HTR-8/SVneo (cell line): ENCODE measurements at regions not wholly inside any gene's neighbourhood (a gene's known extent, or its start where the extent isn't known, plus 50 kb on each side); places are given as distances from the start of the nearest gene placed in this dataset.
"Not testable (repeated sequence)": the region's sequence is repeated elsewhere in the genome, so short reads cannot be mapped to it uniquely, and the experiment has no call there.

Experiments used
- DNase-seq: peaks from one replicate; pipeline ENCODE4 v3.0.0; 2011; ENCODE audit warnings: low spot score, mixed read lengths; ENCODE audit not compliant: insufficient read length
- FAIRE-seq: peaks from 2 replicates; lab custom pipeline; 2011; peaks lifted over from hg19 to GRCh38; lab: Jason Lieb, UNC

DNA sequence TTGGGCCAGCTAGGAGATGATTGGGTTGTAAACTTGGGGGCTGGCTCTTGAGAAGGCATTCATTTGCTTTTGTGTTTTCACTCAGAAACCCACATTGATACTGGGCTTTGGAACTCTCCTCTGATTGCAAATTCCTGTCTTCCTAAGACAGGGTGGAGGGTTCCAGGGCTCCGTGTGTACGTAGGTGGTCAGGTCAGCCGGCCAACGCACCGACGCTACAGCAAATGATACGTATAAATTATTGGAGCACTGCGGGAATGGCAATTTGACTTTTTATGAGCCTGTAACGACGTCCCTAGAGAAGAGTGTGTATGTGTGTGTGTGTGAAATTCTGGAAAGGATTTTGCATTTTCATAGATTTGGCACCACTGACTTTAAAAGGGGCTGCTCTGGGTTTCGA, 236.9 kb downstream of the SHOX start:
- no peak for DNase-seq
- FAIRE-seq: no peak

DNA sequence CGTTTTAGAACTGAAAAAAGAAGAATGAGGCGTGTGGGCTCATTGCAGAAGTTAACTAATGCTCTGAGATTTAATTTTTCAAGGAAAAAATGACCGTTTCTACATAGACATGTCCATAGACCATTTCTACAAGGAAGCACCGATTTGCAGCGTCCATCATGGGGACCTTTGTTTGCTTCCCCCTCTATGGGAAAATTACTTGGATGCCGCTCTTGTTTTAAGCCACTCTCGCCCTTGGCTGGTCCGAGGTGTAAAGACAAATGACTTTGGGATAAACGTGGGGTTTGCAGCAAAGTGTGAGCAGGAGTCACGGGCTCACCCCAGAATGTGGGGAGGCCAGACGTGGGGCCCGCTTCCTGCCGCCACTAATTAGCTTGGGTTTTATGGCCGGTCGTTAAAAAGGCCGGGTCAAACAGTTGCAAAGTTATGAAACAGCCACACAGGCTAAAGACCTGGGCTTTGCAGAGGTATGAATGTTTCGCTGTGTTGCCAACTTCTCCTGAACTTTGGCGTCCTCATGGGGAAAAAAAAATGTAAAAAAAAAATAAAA, 235.9 kb downstream of the SHOX start:
- DNase-seq: no peak
- no peak for FAIRE-seq

DNA sequence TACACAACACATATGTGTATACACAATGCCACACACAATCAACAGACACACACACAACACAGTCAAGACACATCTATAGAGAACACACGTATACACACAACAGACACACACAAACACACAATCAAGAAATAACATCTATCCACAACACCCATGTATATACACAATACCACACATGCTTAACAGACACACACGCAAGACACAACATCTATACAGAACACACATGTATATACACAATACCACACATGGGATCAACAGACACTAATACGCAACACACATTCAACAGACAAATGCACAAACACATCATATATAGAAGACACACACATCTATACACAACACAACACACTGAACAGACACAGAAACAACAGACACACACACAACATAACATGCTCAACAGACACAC, 234.8 kb downstream of the SHOX start:
- FAIRE-seq: peak; percentile 69

DNA sequence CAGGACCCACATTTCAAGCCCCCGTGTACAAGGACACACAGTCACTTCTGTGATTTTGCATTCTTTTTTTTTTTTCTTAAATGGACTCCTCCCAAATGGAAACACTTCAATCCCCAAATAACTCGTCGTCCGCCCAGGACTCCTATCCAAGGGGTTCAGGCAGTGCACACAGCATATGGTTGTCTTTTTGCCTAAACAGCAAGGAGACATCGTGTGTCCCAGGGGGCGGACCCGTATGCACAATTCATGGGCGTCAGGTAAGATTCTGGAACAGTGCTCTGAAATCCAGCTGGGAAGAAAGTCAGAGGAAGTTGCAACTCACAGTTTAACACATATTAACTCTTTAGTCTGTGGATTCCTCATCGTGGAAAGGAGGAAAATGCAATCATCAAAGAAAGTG, 231.3 kb downstream of the SHOX start:
- DNase-seq (no peak), FAIRE-seq (no peak)

More for the DNA sequence above, 234.8 kb downstream of the SHOX start:
- no peak for DNase-seq

DNA sequence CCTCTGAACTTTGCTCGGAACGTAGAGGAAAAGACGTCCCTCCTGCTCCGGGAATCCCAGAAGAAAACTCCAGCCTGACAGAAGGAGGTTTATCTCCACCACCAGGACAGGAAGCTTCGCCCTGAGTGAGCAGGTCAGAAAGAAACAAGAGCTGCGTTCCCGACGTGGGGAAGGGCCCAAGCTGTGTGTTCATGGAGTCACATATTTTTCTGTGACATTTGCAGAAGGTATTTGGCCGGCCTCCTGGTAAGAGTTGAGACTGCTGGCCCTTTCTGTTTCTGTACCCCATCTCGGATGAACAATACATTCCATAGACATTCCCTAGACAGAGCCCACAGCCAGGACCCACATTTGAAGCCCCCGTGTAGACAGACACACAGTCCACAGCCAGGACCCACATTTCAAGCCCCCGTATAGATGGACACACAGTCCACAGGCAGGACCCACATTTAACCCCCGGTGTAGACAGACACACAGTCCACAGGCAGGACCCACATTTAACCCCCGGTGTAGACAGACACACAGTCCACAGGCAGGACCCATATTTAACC, 230.8 kb downstream of the SHOX start:
- no peak for FAIRE-seq
- DNase-seq: no peak

DNA sequence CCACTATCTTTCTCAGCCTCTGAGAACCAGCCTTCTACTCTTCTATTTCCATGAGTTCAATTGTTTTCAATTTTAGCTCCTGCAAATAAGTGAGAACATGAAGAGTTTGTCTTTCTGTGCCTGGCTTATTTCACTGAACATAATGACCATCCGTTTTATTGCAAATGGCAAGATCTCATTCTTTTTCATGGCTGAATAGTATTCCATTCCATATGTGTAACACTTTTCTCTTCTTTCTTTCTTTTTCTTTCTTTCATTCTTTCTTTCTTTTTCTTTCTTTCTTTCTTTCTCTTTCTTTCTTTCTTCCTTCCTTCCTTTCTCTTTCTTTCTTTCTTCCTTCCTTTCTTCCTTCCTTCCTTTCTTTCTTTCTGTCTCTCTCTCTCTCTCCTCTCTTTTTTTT, 228.7 kb downstream of the SHOX start:
- no peak for DNase-seq
- no peak for FAIRE-seq

DNA sequence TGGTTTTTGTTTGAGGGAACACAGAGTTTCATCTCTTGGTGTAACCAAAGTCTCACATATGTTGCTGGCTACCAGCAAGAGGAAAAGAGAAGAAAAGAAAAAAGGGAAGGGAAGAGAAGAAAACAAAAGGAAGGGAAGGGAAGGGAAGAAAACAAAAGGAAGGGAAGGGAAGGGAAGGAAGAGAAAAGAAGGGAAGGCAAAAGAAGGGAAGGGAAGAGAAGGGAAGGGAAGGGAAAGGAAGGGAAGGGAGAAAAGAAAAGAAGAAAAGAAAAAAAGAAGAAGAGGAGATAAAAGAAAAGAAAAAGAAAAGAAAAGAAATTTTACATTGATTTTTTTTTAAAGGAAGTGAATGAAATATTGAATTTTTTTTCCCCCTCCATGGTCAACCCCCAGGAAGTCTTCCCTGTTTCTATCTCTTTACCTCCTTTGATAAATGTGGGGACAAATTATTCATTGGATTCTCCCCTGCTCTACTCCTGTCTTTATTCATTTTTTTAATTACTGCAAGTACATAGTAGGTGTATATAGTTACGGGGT, 228.0 kb downstream of the SHOX start:
- DNase-seq (no peak), FAIRE-seq (no peak)

DNA sequence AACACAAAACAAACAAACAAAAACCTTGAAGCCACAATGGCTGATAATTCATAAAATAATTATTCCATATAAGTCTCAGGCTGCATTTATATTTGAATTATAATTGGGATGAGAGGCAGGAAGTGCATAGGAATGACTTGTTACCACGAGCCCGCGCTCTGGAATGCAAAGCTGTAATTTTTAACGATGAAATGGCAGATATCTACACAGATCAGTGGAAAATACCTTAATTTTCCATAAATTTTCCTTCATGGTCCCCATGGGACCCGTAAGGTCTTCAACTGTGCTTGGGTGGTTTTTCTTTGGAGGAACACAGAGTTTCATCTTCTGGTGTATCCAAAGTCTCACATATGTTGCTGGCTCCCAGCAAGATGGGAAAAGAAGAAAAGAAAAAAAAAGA, 226.8 kb downstream of the SHOX start:
- DNase-seq: no peak
- FAIRE-seq: no peak

DNA sequence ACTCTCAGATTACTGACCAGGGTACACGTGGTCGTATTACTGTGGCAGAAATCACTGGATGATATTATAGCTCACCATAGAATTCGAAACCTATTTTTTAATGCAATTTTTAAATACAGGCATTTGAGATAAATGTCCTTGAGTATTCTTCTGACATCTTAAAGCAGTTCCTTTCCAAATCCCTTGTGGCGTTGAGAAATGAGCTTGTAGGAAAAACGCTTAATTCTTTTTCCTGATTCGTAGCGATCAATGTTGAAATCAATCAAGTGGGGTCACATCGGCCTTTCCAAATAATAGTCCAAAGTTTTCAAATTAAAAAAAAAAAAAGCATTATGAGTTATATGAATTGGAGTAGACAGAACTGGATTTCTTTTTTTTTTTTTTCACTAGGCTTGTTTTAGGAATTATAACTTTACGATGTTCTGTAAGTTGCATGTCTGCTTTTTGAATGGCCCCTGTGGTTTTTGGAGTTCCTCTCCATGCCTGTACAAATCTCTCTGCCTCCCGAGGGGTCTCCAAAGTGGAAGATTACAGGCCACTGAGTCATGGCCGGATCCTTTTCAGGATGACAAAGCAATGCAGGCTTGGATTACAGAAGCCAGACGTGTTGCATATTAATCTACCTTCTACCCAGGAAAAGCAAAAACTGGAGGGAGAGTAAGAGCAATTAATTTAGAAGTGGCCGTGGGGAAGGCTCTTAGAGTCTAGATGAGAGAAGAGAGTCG, 226.1 kb downstream of the SHOX start:
- FAIRE-seq: no peak
- DNase-seq: no peak

DNA sequence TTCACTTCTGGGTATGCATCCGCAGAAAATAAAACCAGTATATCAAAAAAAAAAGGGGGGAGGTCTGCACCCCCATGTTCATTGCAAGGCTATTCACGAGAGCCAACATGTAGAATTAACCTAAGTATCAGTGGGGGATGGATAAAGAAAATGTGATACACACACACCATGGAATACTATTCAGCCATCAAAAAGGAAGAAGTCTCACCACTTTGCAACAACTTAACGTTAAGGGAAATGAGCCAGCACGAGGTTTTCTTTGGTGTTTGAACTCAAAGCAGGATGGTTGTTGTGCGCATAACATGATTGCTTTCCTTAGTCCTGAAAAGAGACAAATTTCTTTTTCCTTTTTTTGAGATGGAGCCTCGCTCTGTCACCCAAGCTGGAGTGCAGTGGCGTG, 222.7 kb downstream of the SHOX start:
- DNase-seq (no peak), FAIRE-seq (no peak)

DNA sequence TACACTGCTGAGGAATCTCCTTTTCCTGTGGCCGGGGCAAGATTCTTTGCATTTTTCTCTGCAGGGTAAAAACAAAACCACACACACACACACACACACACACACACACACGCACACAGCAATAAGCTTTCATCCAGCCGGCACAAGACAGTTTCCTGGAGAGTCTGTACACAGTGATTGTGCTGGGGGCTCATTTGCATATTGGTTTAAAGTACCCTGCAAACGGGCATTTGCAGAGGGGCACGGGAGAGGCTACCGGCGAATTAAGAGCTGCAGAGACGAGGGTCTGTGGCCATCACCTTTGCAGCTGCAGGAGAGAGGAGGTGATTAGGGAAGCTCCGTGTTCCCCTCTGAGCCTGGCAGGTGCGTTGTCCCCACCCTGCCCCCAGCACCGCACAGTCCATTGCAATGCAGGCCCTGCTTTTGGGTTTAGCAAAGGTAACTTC, 219.9 kb downstream of the SHOX start:
- DNase-seq: no peak
- FAIRE-seq: no peak

DNA sequence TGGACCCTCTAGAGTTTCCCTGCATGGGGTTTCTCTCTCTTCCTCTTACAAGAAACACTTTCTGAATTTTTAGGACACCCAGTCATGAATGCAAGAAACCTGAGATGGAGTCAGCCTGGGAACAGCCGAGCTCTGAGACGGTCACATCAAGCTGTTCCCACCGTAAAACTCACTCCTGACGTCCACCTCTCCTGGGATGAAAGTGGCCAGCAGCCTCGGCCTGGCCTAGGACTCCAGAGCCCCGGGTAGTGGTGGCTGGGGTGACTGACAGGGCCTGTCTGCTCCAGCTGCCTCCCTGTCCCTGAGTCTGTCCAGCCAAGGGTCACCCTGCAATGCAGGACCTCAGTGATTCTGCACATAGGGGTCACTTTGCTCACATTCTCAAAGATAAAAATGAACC, 217.8 kb downstream of the SHOX start:
- DNase-seq (no peak), FAIRE-seq (no peak)

DNA sequence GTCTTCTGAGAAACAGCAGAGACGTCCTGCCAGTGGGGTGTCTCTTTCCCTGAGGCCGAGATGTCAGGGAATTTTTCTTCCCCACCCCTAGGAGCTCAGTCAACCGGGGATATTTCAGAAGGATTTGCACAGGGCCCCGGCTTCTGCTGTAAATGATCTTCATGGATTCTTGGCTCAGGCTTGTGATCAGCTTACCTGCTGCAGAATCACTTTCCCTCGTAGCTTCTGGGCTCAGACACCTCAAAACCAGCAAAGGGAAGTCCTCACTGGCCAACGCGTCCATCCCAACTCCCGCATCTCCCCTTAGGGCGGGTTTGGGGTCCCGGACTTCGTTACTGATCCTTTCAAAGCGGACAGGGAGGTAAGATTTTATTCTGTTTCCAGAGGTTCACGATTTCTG, 212.7 kb downstream of the SHOX start:
- FAIRE-seq: no peak
- DNase-seq: no peak

DNA sequence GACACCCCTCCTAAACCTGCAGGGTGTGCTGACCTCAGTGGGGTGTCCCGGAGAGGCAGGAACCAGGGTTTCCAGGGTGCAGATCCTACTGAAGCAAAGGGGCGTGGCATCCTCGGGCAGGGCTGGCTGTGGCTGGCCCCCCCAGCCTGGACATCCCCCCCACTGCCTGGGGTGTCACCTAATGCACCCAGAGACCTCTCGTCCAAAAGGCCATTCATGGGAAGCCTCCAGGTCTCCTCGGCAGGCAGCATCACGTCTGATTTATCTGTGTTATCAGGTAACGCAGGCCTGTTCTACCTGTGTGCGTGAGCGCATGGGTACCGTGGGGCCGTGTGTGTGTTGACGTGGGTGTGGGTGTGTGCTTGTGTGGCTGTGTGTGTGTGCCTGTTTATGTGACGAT, 210.0 kb downstream of the SHOX start:
- DNase-seq (no peak), FAIRE-seq (no peak)

DNA sequence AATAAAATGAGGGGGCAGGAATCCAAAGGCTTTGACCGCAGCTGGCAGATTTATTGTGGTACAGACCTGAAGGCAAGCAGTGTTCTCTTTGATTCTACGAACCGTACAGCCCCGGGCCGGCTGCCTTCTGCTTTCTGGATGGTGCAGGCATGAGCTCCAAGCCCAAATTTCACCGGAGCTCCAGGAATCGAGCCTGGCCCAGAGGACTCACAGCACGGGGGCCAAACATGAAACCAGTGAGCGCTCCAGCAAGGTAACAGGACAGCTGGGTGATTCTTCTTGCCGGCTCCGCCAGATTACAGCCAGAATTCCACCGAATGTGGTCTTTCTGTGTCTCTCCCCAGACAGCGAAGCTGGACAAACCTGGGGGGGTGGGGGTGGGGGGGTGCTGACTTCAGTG, 208.1 kb downstream of the SHOX start:
- not testable (repeated sequence) for FAIRE-seq, DNase-seq

DNA sequence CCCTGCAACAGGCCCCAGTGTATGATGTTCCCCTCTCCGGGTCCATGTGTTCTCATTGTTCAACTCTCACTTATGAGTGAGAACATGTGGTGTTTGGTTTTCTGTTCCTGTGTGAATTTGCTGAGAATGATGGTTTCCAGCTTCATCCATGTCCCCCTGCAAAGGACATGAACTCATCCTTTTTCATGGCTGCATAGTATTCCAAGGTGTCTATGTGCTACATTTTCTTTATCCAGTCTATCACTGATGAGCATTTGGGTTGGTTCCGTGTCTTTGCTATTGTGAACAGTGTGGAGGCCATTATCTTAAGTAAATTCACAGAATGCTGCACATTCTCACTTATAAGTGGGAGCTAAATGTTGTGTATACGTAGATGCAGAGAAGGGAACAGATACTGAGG, 205.3 kb downstream of the SHOX start:
- not testable (repeated sequence) for FAIRE-seq, DNase-seq

DNA sequence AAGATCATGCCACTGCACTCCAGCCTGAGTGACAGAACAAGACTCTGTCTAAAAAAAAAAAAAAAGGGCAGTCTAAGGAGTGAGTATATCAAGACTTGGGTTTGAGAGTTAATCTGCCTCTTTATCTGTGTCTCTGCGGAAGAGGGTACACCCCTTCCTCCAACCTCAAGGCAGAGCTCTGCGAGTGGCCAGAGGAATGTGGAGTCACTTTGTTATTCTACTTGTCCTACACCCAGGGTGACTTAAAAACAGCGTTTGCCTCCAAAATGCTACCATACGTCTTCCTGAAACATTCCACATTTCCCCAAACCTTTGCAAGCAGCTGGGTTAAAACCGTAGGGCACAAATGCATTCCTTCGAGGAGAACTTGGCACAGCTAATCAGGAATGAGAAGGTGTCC, 199.9 kb downstream of the SHOX start:
- DNase-seq (no peak), FAIRE-seq (no peak)

DNA sequence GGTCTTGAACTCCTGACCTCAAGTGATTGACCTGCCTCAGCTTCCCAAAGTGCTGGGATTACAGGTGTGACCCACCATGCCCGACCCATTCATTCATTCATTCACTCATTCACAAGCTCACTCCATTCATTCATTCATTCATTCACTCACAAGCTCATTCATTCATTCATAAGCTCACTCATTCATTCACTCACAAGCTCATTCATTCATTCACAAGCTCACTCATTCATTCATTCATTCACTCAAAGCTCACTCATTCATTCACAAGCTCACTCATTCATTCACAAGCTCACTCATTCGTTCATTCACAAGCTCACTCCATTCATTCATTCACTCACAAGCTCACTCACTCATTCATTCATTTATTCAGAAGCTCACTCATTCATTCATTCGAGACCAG, 198.6 kb downstream of the SHOX start:
- DNase-seq: no peak
- no peak for FAIRE-seq

DNA sequence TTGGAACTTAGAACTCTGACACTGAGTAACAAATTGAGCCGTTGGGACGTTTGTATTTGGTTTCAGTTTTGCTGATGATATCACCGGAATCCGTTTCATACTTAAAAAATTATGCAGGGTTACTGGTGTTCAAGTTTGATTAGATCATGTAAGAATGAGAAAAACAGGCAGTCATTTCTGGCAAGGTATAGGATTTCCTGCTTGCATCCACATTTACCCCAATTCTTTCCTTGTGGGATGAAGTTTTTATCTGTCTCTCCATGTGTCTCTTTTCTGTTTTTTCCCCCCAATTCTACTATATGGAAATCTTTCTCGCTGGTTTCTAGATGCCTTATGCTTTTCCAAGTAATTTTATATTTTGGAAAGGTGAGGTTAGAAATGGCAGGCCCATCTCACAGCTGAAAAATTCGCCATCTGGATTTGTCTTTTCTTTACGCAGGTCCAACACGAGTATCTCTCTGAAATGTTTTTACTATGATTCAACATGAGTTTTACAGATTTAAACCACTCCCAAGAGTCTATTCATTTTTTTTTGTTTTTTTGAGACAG, 197.9 kb downstream of the SHOX start:
- DNase-seq (no peak), FAIRE-seq (no peak)

DNA sequence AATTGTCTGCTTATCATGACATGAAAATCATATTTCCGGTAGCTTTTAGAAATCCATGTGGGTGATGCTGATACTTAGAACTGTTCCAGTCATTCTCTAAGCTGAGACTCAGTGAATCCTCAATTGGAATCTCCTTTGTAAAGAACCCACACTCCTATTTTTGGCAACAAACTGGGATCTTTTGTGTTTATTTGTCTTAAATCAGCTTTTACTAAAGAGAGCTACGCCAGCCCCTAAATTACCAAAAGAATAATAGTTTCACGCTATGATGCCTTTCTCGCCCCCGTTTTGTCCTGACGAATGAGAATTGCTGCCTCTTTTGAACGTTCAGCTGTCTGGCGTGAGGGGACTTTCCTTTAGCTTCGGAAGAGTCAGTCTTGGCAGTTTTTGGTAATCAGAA, 195.9 kb downstream of the SHOX start:
- no peak for FAIRE-seq
- no peak for DNase-seq

DNA sequence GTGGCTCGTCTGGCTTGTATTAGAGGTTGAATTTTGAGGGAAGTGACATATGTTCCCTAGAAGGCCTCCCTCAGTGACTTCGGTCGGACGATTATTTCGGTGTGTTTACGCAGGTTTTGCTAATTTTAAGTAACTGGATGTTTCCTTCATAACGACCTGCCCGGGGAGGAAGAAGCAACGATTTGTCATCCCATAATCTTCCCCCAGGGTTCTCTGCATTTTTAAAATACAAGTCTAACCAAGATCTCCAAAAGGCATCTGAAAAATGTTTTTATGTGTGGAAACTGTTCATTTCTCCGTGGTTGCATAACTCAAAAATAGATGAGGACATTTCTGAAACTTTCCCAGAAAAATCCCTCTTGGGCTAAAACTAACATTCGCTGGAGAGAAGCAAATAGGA, 195.4 kb downstream of the SHOX start:
- DNase-seq (no peak), FAIRE-seq (no peak)
